MCF 10A (cell line): ENCODE measurements at regions not wholly inside any gene's neighbourhood (a gene's known extent, or its start where the extent isn't known, plus 50 kb on each side); places are given as distances from the start of the nearest gene placed in this dataset.

Experiments used
- BruUV-seq: library from RNA; stranded (reverse); fragments of 400-500 nt; replicated peaks from 2 replicates; lab custom pipeline; 2021; lab: Mats Ljungman, UMichigan
- CTCF ChIA-PET: fragments of 300-600 bp; sonication (Branson Sonifier 250); formaldehyde crosslinking; extraction: SDS; loops from one replicate; lab custom pipeline; 2021; ENCODE audit warnings: antibody characterized with exemption, inconsistent platforms; lab: Yijun Ruan, JAX
- POLR2A ChIA-PET: fragments of 300-600, 350-650 bp; sonication (Branson Sonifier 250); formaldehyde crosslinking; extraction: SDS; loops from one replicate; lab custom pipeline; 2020; ENCODE audit warnings: antibody characterized with exemption, inconsistent platforms; lab: Yijun Ruan, JAX
- DNase-seq: peaks from one replicate; pipeline ENCODE4 v3.0.0-alpha.2; 2018; ENCODE audit not compliant: unreplicated experiment
- H3K27ac Mint-ChIP-seq: one replicate; pipeline ENCODE4 v1.8.0; 2022; ENCODE audit warnings: mild to moderate bottlenecking, low read depth, mixed read lengths; ENCODE audit not compliant: unreplicated experiment
- H3K27me3 Mint-ChIP-seq: one replicate; pipeline ENCODE4 v1.8.0; 2022; ENCODE audit warnings: mixed read lengths; ENCODE audit not compliant: insufficient read depth, unreplicated experiment
- H3K36me3 Mint-ChIP-seq: one replicate; pipeline ENCODE4 v1.8.0; 2022; ENCODE audit warnings: mild to moderate bottlenecking, moderate library complexity, mixed read lengths; ENCODE audit not compliant: insufficient read depth, unreplicated experiment
- H3K4me1 Mint-ChIP-seq: one replicate; pipeline ENCODE4 v1.8.0; 2022; ENCODE audit warnings: mixed read lengths; ENCODE audit not compliant: insufficient read depth, unreplicated experiment
- H3K4me3 Mint-ChIP-seq: one replicate; pipeline ENCODE4 v1.8.0; 2022; ENCODE audit warnings: mild to moderate bottlenecking, moderate library complexity, mixed read lengths; ENCODE audit not compliant: unreplicated experiment
- H3K9me3 Mint-ChIP-seq: one replicate; pipeline ENCODE4 v1.8.0; 2022; ENCODE audit warnings: mixed read lengths; ENCODE audit not compliant: unreplicated experiment
- intact Hi-C: fragments of 100-400 bp; cut with micrococcal nuclease; formaldehyde crosslinking; loops from 2 replicates; pipeline ENCODE4 v1.14.1; 2022
- TF ChIP-seq, protein P1 (sequence below): fragments of 200-600 bp; IDR thresholded peaks from one replicate; pipeline ENCODE4 v1.8.0; 2022; ENCODE audit warnings: antibody characterized with exemption, mild to moderate bottlenecking; ENCODE audit not compliant: unreplicated experiment

DNA sequence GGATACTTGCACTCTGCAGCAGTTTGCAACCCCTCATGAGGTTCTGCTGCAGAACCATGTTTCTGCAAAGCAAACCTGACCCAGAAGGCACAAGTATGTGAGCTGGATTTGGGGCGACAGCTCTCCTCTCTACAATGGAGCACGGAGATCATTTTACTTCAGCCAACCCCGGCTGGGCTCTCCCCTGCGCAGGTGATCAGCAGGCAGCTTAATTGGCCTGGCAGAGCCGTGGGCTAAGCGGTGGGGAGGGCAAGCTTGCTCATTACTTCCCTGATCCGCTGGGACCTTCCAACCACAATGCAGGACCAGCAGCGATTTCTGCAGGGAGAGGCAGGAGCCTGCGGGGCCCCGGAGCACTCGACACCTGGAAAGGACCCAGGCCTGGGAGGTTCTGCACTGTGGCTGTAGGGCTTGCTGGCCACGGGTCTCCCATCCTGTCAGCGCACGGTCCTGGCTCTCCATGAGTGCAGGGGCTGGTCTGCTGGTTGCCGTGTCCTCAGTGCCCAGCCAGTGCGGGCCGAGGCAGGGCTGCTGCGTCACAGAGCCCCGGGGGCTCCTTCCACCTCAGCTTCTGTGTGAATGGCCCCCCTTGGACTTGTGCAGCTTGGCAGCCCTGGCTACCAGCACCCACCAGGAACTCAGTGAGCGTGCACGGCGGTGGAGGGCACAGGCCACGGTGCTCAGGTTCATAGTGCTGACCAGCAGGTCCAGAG lies 51.8 kb upstream of the RAPGEF1 start:
- no peaks in the 10 kb centered on the region for H3K36me3 Mint-ChIP-seq
- intact Hi-C loops: no loop called here
- H3K4me1 Mint-ChIP-seq: no peaks in the 10 kb centered on the region
- ChIA-PET CTCF (interaction anchor here (0.6 to 1.2 kb wide), 3 partner anchors 14 to 444 kb away, joined by 3 to 5 read pairs (median 4); no protein-coding TSS in a partner anchor), POLR2A (no interaction called here)
- H3K9me3 Mint-ChIP-seq: no peaks in the 10 kb centered on the region
- TF ChIP-seq, protein P1, sequence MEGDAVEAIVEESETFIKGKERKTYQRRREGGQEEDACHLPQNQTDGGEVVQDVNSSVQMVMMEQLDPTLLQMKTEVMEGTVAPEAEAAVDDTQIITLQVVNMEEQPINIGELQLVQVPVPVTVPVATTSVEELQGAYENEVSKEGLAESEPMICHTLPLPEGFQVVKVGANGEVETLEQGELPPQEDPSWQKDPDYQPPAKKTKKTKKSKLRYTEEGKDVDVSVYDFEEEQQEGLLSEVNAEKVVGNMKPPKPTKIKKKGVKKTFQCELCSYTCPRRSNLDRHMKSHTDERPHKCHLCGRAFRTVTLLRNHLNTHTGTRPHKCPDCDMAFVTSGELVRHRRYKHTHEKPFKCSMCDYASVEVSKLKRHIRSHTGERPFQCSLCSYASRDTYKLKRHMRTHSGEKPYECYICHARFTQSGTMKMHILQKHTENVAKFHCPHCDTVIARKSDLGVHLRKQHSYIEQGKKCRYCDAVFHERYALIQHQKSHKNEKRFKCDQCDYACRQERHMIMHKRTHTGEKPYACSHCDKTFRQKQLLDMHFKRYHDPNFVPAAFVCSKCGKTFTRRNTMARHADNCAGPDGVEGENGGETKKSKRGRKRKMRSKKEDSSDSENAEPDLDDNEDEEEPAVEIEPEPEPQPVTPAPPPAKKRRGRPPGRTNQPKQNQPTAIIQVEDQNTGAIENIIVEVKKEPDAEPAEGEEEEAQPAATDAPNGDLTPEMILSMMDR: no peak
- H3K27ac Mint-ChIP-seq: no peak overlapping the region
- BruUV-seq: no TSS peak
- H3K27me3 Mint-ChIP-seq: peaks cover 82% of the 10 kb centered on the region
- no peak for DNase-seq
- no peak overlapping the region for H3K4me3 Mint-ChIP-seq
